PC-3 (cell line): ENCODE measurements at regions not wholly inside any gene's neighbourhood (a gene's known extent, or its start where the extent isn't known, plus 50 kb on each side); places are given as distances from the start of the nearest gene placed in this dataset.

Experiments
- CTCF ChIP-seq: fragments of 300-600 bp; sonication (generic); conservative IDR thresholded peaks from 2 replicates; pipeline ENCODE4 v1.5.1; 2017; ENCODE audit warnings: antibody characterized with exemption, low read depth, mild to moderate bottlenecking, low read length
- EZH2 ChIP-seq: fragments of 300-600 bp; sonication (generic); IDR thresholded peaks from one replicate; pipeline ENCODE4 v1.6.1; 2017; ENCODE audit warnings: antibody characterized with exemption, mild to moderate bottlenecking, low read length; ENCODE audit not compliant: unreplicated experiment

- TF ChIP-seq CTCF = no peak
- TF ChIP-seq EZH2 = no peak
These were observed 263.9 kb upstream of the RTL1 start for GRCh38 chr14:101167428-101167827.
